ENCODE measurements at regions not wholly inside any gene's neighbourhood (a gene's known extent, or its start where the extent isn't known, plus 50 kb on each side); places are given as distances from the start of the nearest gene placed in this dataset.

- H3K27me3 ChIP-seq, result no peaks in the 10 kb centered on the region
- no peaks in the 10 kb centered on the region for H3K9me3 ChIP-seq
- intact Hi-C loops (cut with DNase I; ENCODE audit: low total_unique reads), result no loop called here
- TF ChIP-seq POLR2A (IDR thresholded peaks at IDR 0.05), result no peak
- TF ChIP-seq CTCF (IDR thresholded peaks at IDR 0.05), result no peak
- no peaks in the 10 kb centered on the region for H3K4me1 ChIP-seq
- no peak overlapping the region for H3K27ac ChIP-seq
- no peak overlapping the region for H3K4me3 ChIP-seq
- no peaks in the 10 kb centered on the region for H3K36me3 ChIP-seq
- DNase-seq, result no peak
These were observed 182.3 kb upstream of the RIOK2 start for GRCh38 chr5:97365163-97365845.

- intact Hi-C loops (cut with DNase I; ENCODE audit: low total_unique reads), result no loop called here
- no peak overlapping the region for H3K27ac ChIP-seq
- TF ChIP-seq POLR2A (IDR thresholded peaks at IDR 0.05), result no peak
- no peak for TF ChIP-seq CTCF (IDR thresholded peaks at IDR 0.05)
These were observed 182.9 kb upstream of the RIOK2 start for GRCh38 chr5:97365918-97366317.

GRCh38 chr5:97375959-97376358 lies 192.9 kb upstream of the RIOK2 start:
- Histone ChIP-seq H3K27ac (no peak overlapping the region), H3K4me3 (no peak overlapping the region), H3K27me3 (no peaks in the 10 kb centered on the region), H3K4me1 (no peaks in the 10 kb centered on the region), H3K36me3 (no peaks in the 10 kb centered on the region), H3K9me3 (no peaks in the 10 kb centered on the region)
- no peak for TF ChIP-seq CTCF (IDR thresholded peaks at IDR 0.05)
- intact Hi-C loops (cut with DNase I; ENCODE audit: low total_unique reads), result no loop called here
- DNase-seq, result no peak

More at GRCh38 chr5:97365918-97366317, 182.9 kb upstream of the RIOK2 start:
- H3K36me3 ChIP-seq, result no peaks in the 10 kb centered on the region
- H3K27me3 ChIP-seq, result no peaks in the 10 kb centered on the region
- DNase-seq, result no peak
- no peaks in the 10 kb centered on the region for H3K4me1 ChIP-seq
- H3K4me3 ChIP-seq, result no peak overlapping the region
- H3K9me3 ChIP-seq, result no peaks in the 10 kb centered on the region

- no peaks in the 10 kb centered on the region for H3K36me3 ChIP-seq
- H3K9me3 ChIP-seq, result no peaks in the 10 kb centered on the region
- H3K4me1 ChIP-seq, result no peaks in the 10 kb centered on the region
- H3K27me3 ChIP-seq, result no peaks in the 10 kb centered on the region
- TF ChIP-seq POLR2A (IDR thresholded peaks at IDR 0.05) (no peak), CTCF (IDR thresholded peaks at IDR 0.05) (no peak)
- no peak overlapping the region for H3K27ac ChIP-seq
- no peak overlapping the region for H3K4me3 ChIP-seq
- no peak for DNase-seq
- intact Hi-C loops (cut with DNase I; ENCODE audit: low total_unique reads), result no loop called here
These were observed 194.5 kb upstream of the RIOK2 start for GRCh38 chr5:97377582-97377981.

- no peak overlapping the region for H3K27ac ChIP-seq
These were observed 200.9 kb upstream of the RIOK2 start for GRCh38 chr5:97383996-97384395.

More at GRCh38 chr5:97383996-97384395, 200.9 kb upstream of the RIOK2 start:
- Histone ChIP-seq H3K27me3 (no peaks in the 10 kb centered on the region), H3K4me3 (no peak overlapping the region), H3K9me3 (no peaks in the 10 kb centered on the region), H3K4me1 (no peaks in the 10 kb centered on the region), H3K36me3 (no peaks in the 10 kb centered on the region)
- no peak for DNase-seq
- TF ChIP-seq POLR2A (IDR thresholded peaks at IDR 0.05) (no peak), CTCF (IDR thresholded peaks at IDR 0.05) (no peak)
- intact Hi-C loops (cut with DNase I; ENCODE audit: low total_unique reads), result no loop called here

Measured in uterus (tissue), 3 donors.